Loucy (cell line): ENCODE measurements at regions not wholly inside any gene's neighbourhood (a gene's known extent, or its start where the extent isn't known, plus 50 kb on each side); places are given as distances from the start of the nearest gene placed in this dataset.

Experiments used
- EZH2phosphoT487 ChIP-seq: fragments of 200-600 bp; IDR thresholded peaks from 2 replicates; pipeline ENCODE4 v1.6.1; 2018; ENCODE audit warnings: antibody characterized with exemption, mild to moderate bottlenecking, moderate library complexity, borderline replicate concordance
- TF ChIP-seq, protein P1 (sequence below): fragments of 200-600 bp; sonication (generic); conservative IDR thresholded peaks from 2 replicates; pipeline ENCODE4 v1.5.1; 2014; ENCODE audit warnings: mild to moderate bottlenecking, antibody characterized with exemption, low read length

DNA sequence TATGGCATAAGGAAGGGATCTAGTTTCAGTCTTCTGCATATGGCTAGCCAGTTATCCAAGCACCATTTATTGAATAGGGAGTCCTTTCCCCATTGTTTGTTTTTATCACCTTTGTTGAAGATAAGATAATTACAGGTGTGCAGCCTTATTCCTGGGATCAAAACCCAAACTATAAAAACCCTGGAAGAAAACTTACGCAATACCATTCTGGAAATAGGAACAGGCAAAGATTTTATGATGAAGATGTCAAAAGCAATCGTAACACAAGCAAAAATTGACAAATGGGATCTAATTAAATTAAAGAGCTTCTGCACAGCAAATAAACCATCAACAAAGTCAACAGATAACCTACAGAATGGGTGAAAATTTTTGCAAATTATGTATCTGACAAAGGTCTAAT lies 128.5 kb upstream of the DCN start:
- TF ChIP-seq, protein P1, sequence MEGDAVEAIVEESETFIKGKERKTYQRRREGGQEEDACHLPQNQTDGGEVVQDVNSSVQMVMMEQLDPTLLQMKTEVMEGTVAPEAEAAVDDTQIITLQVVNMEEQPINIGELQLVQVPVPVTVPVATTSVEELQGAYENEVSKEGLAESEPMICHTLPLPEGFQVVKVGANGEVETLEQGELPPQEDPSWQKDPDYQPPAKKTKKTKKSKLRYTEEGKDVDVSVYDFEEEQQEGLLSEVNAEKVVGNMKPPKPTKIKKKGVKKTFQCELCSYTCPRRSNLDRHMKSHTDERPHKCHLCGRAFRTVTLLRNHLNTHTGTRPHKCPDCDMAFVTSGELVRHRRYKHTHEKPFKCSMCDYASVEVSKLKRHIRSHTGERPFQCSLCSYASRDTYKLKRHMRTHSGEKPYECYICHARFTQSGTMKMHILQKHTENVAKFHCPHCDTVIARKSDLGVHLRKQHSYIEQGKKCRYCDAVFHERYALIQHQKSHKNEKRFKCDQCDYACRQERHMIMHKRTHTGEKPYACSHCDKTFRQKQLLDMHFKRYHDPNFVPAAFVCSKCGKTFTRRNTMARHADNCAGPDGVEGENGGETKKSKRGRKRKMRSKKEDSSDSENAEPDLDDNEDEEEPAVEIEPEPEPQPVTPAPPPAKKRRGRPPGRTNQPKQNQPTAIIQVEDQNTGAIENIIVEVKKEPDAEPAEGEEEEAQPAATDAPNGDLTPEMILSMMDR: no peak
- TF ChIP-seq EZH2phosphoT487: no peak
